VCaP (cell line): ENCODE measurements at regions not wholly inside any gene's neighbourhood (a gene's known extent, or its start where the extent isn't known, plus 50 kb on each side); places are given as distances from the start of the nearest gene placed in this dataset.

Source experiments
- H3K27ac ChIP-seq: fragments of 450-650 bp; 2 replicates; pipeline ENCODE4 v1.5.1; 2017
- CTCF ChIP-seq: fragments of 450-650 bp; conservative IDR thresholded peaks from 2 replicates; pipeline ENCODE4 v1.5.1; 2017; ENCODE audit warnings: mild to moderate bottlenecking, moderate library complexity

- no peak; the same call in 1 of the 2 replicates for TF ChIP-seq CTCF
- H3K27ac ChIP-seq = no peak overlapping the region
These were observed 57.1 kb downstream of the FAM181B start for GRCh38 chr11:82676483-82677094.

DNA sequence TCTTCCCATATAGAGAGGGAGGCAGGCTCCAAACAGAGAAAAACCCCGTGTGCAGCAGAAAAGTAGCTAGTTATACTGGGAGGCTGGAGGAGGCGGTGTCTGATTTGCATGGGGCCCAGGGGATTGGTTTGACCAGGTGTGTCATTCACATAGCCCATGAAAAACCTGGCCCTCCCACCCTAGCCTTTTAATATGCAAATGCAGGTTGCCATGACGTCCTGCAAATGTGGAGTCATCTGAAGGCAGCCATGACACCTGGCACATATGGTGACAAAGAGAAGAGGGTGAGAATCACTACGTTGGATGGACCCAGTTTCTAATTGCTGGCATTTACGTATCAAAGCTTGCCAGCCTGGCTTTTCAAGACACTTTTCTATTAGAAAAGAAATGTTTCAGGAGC is 57.8 kb downstream of the FAM181B start:
- H3K27ac ChIP-seq = no peak overlapping the region
- TF ChIP-seq CTCF = no peak

DNA sequence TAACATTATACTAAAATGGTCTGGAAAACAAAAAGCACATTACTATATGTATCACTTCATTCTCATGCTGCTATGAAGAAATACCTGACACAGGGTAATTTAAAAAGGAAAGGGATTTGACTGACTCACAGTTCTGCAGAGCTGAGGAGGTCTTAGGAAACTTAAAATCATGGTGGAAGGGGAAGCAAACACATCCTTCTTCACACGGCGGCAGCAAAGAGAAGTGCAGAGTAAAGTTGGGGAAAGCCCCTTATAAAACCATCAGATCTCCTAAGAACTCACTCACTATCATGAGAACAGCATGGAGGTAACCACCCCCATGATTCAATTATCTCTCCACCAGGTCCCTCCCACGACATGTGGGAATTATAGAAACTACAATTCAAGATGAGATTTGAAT is 60.0 kb downstream of the FAM181B start:
- H3K27ac ChIP-seq = no peak overlapping the region
- no peak for TF ChIP-seq CTCF

GRCh38 chr11:82671451-82671850 is 62.2 kb downstream of the FAM181B start:
- H3K27ac ChIP-seq = no peak overlapping the region
- TF ChIP-seq CTCF = no peak

DNA sequence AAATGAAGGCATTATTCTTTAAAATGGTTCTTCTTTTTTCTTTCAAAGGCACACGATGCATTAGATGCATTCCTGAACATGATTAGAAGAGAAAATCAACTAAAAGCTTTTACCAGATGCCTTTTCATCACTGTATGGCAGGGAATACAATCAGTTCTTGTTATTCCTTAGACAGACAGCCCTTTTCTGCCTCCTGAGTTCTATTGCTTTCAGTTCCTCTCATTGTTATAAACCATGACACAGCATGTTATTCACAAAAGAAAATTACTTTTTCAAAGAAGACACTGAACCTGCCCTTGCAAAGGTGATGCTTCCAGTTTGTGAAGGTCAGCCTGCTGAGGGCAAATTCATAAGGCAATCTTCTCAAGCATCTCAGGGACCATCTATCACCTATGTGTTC is 70.1 kb downstream of the FAM181B start:
- no peak for TF ChIP-seq CTCF
- H3K27ac ChIP-seq = no peak overlapping the region

DNA sequence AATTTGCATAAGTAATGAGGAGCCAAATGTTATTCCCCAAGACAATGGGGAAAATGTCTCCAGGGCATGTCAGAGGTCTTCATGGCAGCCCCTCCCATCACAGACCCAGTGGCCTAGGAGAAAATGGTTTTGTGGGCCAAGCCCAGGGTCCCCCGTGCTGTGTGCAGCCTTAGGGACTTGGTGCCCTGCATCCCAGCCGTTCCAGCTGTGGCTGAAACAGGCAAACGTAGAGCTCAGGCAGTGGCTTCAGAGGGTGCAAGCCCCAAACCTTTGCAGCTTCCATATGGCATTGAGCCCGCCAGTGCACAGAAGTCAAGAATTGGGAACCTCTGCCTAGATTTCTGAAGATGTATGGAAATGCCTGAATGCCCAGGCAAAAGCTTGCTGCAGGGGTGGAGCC is 79.9 kb downstream of the FAM181B start:
- no peak for TF ChIP-seq CTCF
- no peak overlapping the region for H3K27ac ChIP-seq

DNA sequence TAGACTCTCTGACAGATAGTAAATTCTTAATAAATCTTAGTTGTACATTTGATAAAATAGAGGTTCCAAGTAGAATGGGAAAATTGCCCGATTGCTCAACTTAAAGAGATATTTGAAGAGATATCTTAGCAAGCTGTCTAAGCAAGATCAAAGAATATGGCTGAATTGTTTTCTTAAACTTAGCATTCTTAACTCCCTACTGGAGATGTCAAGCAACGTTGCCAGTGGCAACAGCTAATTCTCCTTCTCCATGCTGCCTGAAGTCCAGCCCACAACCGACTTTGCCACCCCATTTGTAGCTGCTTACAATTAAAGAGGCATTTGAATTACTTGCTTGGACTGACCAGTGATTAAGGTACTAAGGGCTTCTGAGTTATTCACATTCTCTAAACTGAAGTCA is 94.4 kb downstream of the FAM181B start:
- H3K27ac ChIP-seq = no peak overlapping the region
- TF ChIP-seq CTCF = no peak
